GM19372 (cell line): ENCODE measurements at regions not wholly inside any gene's neighbourhood (a gene's known extent, or its start where the extent isn't known, plus 50 kb on each side); places are given as distances from the start of the nearest gene placed in this dataset.

Source experiments
- ATAC-seq: cut with Tn5 transposase; IDR thresholded peaks from one replicate; pipeline ENCODE4 v1.9.1; 2021; ENCODE audit warnings: mild to moderate bottlenecking, low read depth, moderate library complexity; ENCODE audit not compliant: unreplicated experiment

DNA sequence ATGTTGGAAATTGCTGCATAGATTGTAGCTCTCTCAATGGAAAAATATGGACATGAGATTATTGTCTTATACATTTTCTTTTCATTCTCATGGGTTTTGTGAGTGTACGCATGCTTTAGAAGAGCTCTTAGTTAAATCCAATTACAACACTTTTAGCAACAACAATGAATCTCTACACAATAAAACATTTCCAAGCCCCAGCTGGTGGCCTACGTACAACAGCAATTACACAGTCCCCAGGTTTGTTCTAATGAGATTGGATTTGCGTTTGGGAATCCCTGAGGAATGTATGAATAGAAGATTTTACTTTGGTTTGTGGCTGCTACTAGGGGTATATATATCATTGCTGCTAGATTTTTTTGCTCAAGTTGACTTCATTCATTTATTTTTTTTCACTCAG, 98.6 kb downstream of the FHDC1 start:
- no peak for ATAC-seq

DNA sequence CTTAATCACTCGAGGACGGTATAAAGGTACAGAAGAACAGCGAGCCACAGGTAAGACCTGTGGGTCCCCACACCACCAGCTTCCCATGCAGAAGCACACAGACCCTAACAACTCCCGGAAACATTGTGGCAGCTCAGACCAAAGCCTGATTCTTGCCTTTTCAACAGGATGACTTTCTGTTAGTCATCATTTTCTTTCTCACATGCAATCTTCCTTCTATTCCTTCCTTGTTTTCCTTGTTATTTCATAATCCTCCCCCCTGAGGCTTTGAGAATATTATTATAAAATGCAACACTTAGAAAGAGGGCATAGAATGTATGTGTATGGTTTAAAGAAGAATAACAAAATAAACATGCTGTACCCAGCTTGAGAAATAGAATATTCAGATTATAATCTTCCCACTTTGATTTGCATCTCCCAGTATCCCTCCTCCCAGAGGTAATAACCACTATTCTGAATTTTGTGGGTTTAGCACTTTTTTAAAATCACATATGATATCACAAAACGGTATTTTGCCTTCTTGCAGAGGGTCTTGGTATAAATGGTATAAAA, 100.9 kb downstream of the FHDC1 start:
- ATAC-seq = no peak

DNA sequence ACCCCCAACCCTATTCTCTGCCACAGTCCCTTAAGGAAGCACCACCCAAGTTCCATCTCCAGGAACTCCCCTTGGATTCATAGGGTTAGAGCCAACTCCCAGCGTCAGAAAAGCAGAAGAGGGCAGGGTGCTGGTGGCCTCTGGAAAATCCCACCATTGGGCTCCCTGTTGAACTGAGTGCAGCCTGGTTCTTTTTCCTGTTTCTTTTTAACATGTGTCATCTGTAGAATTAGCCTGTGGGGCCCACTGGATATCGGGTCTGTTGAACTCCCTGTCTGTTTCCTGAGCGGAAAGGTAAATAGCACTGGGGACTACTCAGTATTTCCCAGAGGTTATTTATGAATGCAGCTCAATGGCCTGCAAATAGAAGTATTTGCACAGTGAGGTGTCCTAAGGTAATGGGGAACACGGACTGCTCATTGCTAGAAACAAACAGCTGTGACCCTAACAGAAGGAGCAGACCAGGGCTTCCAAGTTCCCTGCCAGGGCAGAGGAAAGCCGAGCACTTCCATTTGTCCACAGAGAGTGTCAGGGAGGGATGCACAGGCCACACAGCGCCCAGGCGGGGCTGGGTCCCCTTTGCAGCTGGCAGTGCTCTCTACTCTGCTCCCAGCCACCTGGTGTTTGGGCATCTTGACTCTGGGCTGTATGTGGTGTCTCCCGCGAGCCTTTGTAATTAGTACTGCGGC, 102.6 kb downstream of the FHDC1 start:
- no peak for ATAC-seq

DNA sequence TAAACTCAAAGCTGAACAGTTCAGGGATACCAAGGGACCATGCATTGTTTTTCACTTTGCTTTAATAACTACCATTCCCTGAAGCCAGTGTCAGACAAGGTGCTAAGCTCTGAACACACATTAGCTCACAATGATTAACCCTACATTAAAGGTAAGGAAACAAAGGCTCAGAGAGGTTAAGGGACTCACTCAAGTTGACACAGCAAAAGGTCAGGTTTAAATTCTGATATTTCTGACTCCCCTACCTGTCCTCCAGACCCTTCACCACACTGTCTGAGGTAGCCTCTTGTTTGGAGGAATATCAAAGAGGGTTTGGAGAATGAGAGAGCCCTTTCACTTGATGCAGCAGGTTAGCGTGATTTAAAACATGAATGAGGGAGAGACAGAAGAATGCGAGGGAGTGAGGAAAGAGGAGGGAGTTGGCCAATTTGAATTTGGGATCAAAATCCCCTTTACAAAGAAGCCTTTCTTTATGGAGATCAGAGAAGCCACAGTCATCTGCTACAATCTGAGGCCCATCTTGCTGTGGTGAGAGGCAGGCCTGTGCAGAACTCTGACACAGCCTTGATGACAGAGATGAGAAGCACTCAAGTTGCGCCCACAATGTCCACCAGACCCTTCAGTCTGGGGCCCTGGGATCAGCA, 103.5 kb downstream of the FHDC1 start:
- no peak for ATAC-seq

DNA sequence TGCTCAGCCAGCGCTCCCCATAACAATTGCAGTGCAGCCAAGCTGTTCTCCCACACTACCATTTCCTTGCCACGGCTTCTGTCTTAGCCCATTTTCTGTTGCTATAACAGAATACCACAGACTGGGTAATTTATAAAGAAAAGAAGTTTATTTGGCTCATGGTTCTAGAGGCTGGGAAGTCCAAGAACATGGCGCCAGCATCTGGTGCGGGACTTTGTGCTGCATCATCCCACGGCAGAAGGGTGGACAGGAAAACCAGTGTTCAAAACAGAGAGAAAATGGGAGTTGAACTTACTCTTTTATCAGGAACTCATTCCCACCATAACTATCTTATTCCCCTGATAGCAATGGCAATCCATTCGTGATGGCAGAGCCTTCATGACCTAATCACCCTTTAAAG, 104.6 kb downstream of the FHDC1 start:
- ATAC-seq = no peak

DNA sequence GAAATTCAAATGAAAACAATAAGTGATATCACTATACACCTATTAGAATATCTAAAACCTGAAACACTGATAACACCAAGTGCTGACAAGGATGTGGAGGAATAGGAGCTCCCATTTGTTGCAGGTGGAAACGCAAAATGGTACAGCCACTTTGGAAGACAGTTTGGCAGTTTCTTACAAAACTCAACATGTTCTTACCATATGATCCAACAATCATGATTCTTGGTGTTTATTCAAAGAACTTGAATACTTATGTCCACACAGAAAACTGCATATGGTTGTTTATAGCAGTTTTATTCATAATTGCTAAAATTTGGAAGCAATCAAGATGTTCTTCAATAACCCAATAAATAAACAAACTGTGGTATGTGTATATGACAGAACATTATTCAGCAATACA, 107.9 kb downstream of the FHDC1 start:
- ATAC-seq = no peak

DNA sequence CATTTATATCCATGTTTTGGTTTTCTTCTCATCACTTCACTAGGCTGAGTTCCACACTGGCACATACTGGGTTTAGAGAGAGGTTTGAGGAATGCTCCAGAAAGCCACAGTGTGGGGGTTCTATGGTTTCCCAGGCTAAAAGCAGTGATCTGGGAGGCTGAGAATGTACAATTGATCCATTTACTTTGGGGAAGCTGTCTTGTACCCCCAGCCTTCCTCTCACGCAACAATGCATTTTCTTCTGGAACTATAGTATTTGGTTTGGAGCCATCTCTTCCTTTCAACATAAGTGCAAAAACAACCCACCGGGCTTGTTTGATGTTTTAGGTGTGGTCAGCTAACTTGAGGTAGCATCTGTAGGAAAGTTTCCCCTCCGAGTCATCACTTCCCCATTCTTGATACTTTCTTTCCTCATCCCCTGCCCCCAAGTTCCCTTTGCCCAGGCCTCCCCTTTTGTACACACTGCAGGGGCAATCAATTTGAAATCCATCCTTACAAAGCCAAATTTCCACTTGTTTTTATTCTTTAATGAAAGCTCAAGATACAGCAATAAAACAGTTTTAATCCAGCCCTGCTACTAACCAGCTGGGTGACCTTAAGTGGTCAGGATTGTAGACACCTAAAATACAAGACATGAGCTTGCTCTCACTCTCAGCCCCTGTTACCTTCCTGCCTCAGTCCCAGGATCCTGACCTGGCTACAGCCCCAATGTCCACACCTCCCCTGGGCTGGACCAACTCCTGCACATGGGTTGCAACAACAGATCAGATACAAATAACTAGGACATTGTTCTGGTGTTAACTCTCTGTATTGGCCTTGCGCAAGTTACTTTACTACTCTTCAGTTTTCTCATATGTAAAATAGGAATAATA, 109.2 kb downstream of the FHDC1 start:
- ATAC-seq = no peak

DNA sequence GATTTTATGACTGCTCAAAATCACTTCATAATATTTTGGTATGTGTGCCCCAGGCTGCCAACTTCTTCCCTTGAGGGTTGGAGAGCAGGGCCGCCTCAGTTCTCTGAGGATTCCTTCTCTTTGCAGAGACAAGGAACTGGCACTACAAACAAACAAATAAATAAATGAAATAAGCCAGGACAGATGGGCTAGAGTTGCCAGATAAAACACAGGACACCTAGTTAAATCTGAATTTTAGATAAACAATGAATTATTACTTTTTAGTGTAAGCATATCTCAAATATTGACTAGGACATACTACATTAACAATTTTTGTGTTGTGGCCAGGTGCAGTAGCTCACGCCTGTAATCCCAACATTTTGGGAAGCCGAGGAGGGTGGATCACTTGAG, 122.5 kb downstream of the FHDC1 start:
- no peak for ATAC-seq

DNA sequence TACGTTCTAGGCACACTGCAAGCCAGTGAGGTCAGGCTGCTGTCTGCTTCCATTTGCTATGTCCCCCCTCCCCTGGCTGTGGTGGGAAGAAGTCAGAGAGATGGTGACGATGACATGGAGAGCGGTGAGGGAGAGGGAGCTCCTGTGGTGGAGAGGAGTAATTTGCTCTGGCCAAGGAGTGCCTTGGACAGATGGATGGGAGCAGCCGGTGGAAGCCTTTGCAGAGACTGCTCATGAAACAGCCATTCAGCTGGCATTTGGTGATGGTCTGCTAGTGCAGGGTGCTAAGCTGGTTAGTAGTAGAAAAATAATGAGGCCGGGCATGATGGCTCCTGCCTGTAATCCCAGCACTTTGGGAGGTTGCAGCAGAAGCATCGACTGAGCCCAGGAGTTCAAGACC, 124.1 kb downstream of the FHDC1 start:
- no peak for ATAC-seq

DNA sequence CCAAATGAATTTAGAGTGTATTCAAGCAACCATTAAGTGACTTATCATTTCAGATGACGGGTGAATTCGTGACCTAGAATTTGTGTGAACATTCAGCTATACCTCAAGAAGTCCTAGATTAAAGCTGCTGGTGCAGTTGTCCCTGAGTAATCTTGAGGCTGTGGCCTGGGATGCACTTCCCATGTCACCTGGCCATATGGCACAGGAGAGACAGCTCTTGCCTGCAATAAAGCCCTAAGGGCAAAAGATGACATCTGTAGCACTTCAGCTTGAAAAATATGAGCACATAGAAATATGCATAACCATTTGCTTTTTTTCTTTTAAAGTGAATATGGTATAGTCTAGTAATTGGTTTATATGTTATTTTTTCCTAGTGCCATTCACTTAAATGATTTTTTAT, 125.8 kb downstream of the FHDC1 start:
- ATAC-seq = no peak

DNA sequence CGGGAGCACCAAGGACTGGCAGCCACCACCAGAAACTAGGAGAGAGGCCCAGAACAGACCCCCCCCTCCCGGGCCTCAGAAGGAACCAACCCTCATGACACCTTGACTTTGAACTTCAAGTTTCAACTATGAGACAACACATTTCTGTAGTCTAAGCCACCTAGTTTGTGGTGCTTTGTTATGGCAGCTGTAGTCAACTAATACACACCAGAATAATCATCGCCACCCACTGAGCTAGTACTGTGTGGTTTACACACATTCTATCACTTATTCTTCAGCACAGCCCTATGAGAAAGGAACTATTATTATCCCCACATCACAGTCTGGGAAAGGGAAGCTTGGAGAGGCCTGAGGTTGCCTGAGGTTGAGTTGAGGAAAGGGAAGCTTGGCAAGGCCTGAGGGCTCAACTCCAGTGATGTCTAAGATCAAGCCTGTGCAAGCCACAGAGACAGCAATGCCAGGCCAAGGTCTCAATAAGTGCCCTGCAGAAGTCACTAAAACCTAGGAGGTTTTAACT, 126.6 kb downstream of the FHDC1 start:
- ATAC-seq = no peak

DNA sequence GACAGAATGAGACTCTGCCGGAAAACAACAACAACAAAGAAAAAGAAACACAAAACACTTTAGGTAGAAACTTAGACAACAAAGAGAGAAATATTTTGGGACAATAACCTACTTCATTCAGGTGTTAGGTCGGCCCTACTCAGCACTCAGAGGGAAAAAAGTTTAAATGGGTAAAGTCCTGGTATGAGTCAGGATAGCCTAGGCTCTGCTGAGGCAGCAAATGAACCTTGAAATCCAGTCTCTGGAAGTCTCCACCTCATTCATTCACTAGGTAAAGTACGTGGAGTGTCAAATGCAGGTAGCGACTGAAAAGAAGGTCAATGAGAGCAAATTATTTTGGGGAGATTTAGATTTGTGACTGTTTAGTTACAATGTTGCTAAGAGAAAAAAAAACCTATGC, 127.4 kb downstream of the FHDC1 start:
- ATAC-seq = no peak

DNA sequence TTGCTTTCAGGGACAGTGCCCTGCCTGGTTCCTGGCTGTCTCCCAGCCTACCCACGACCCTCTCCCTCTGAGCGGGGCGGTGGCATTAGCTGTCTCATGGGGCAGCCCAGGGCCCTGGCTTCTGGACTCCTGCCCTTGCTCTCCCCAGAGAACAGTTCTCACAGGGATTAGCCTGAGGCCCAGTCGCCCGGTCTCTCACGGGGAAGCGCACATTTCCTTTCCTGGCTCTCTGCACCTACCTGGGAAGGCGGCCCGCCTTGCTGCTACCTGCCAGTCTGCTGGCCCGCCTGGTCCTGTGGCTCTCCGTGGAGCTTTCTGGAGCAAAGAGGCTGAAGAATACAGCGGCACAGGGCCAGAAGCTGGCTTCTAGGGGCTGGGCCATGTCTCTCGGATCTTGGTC, 128.4 kb downstream of the FHDC1 start:
- no peak for ATAC-seq

DNA sequence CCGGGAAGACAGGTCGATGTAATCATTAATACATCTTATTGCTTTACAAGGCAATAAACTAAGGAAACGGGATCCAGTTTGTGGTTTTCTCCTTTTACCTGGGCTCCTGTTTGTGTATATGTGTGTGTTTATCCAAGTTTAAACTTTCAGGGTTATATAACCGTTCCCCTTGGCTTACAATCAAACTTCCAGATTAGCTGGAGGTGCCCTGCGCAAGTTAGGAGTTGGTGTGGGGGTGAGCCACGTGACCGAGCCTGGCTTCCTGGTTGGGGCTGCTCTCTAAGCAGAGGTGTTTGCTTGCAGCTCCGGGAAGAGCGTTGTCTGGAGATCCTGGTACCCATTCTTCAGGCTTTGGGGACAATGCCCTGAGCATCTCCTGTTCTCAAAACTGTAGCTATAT, 129.2 kb downstream of the FHDC1 start:
- no peak for ATAC-seq

DNA sequence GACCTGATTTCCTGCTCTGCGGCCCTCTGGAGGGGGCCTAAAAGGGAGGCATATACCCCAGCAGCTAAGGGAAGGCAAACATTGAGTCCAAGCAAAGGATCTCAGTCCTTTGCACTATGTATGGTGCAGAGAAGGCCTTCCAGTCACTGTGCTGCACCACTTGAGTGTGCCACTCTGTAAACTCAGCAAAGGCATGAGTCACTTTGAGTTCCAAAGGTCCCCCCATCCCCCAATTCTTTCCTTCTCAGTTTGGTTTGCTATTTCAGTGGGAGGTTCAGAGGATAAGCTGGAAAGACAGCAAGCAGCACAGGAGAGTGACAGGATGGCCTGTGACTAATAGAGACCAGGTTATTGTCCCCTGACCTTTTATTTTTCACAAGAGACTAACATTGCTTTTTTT, 131.3 kb downstream of the FHDC1 start:
- no peak for ATAC-seq

DNA sequence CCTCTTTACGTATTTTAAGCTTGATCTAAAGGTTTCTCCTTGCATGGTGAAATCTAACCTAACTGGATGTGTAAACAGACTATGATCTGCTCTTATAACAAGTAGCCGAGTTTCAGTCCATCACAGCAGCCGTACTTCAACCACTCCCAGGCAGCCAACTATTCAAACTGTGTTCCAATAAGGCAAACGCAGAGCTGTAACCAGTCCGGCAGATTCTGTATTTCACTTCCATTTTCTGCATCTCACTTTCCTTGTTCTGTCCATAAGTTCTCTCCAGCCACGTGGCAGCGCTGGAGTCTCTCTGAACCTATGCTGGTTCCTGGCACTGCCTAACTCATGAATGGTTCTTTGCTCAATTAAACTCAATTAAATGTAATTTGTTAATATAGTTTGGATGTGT, 132.6 kb downstream of the FHDC1 start:
- no peak for ATAC-seq

DNA sequence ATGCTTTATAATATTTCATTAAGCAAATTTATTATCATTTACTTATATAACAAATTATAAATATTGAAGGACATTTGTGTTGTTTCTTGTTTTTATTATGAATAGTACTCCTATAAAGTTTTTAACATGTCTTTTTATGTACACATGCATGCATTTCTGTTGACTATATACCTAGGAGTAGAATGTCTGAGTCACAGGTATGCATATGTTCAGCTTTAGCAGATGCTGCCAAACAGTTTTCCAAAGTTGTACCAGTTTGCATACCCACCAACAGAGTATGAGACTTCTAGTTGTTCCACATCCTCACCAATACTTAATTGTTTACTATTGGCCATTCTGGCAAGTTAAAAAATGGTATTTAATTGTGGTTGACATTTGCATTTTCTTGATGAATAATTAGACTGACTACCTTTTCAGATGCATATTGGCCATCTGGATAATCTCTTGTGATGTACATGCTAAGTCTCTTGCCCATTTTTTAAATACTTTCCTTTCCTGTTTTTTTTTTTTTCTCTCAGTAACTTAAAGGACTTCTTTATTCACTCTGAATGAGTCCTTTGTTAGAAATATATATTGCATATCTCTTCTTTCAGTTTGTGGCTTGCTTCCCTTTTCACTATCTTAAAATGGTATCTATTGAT, 132.2 kb upstream of the TRIM2 start:
- no peak for ATAC-seq

DNA sequence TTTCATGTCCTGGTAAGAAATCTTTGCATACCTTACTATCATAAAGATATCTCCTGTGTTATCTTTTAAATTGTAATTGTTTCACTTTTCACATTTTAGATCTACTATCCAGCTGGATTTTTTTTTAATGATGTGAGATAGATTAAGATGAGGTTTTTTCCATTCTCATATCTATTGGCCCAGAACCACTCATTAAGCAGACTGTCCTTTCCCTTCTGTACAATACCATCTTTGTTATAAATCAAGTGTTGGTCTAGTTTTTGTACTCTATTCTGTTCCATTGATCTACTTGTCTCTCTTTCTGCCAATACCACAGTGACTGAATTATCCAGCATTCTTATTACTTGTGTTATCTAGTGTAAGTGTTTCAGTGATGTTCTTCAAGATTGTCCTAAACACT, 131.6 kb upstream of the TRIM2 start:
- no peak for ATAC-seq

DNA sequence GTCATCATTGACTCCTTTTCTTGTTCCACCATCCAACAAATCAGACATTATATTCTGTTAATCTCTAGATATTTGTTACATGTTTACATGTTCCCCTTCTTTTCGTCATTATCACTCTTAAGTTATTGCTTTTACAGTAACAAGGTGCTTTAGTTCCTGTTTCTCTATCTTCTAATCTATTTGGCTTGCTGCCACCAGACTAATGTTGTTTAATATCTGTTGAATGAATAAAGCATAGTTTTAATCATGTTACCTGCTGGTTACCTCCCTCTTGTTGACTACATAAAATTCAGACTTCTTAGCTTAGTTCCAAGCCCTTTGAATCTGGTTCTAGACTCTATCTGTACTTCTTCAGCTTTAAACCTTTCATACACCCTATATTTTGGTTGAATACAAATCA, 129.8 kb upstream of the TRIM2 start:
- ATAC-seq = no peak

DNA sequence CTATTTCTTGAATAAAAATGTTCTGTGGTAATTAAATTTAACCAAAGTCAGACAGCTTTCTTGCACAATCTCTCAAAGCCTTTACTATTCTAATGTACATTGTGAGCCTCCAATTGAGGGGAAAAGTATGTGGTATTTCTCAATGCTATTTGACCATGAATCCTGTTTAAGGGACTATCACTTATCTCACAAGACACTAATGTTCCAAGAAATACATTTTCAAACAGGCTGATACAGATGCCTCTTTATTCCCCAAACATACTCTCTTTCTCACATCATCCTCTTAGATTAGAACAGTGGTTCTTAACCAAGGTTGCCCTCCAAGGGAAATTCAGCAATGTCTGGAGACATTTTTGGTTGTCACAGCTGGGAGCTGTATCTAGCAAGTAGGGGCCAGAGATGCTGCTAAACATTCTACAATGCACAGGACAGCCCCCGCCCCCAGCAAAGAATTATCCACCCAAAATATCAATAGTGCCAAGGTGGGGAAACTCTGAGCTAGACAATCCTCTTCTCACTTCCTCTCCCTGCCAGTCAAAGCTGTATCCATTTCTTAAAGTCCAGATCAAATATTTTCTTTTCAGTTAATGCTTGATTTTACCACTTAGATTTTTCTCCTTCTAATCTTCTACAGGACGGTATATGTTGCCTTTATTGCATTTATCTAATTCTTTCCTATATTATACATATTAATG, 129.2 kb upstream of the TRIM2 start:
- no peak for ATAC-seq
